Calu3 (cell line): ENCODE measurements at regions not wholly inside any gene's neighbourhood (a gene's known extent, or its start where the extent isn't known, plus 50 kb on each side); places are given as distances from the start of the nearest gene placed in this dataset.

Source experiments
- BruUV-seq: library from RNA; stranded (reverse); fragments of 400-500 nt; replicated peaks from 2 replicates; lab custom pipeline; 2021; lab: Mats Ljungman, UMichigan
- CTCF ChIA-PET: fragments of 300-600 bp; sonication (Branson Sonifier 250); formaldehyde crosslinking; loops from one replicate; lab custom pipeline; 2022; ENCODE audit warnings: antibody characterized with exemption; lab: Charles Lee
- DNase-seq: peaks from one replicate; pipeline ENCODE4 v3.0.0; 2022
- H3K27ac Mint-ChIP-seq: one replicate; pipeline ENCODE4 v1.8.0; 2022; ENCODE audit warnings: mixed read lengths; ENCODE audit not compliant: unreplicated experiment
- H3K27me3 Mint-ChIP-seq: one replicate; pipeline ENCODE4 v1.8.0; 2022; ENCODE audit warnings: mixed read lengths; ENCODE audit not compliant: unreplicated experiment
- H3K36me3 Mint-ChIP-seq: one replicate; pipeline ENCODE4 v1.8.0; 2022; ENCODE audit warnings: mild to moderate bottlenecking, moderate library complexity, mixed read lengths; ENCODE audit not compliant: insufficient read depth, unreplicated experiment
- H3K4me1 Mint-ChIP-seq: one replicate; pipeline ENCODE4 v1.8.0; 2022; ENCODE audit warnings: mild to moderate bottlenecking, low read depth, mixed read lengths; ENCODE audit not compliant: unreplicated experiment
- H3K4me3 Mint-ChIP-seq: one replicate; pipeline ENCODE4 v1.8.0; 2022; ENCODE audit warnings: mild to moderate bottlenecking, low read depth, moderate library complexity, mixed read lengths; ENCODE audit not compliant: unreplicated experiment
- H3K9me3 Mint-ChIP-seq: one replicate; pipeline ENCODE4 v1.8.0; 2022; ENCODE audit warnings: low read depth, mixed read lengths; ENCODE audit not compliant: unreplicated experiment
- CTCF ChIP-seq: fragments of 200-600 bp; IDR thresholded peaks from one replicate; pipeline ENCODE4 v1.8.0; 2022; ENCODE audit warnings: antibody characterized with exemption; ENCODE audit not compliant: unreplicated experiment
- intact Hi-C: fragments of 100-400 bp; cut with micrococcal nuclease; formaldehyde crosslinking; loops from one replicate; pipeline ENCODE4 v1.10.0; 2022; ENCODE audit not compliant: unreplicated experiment

GRCh38 chr4:73311428-73311827 lies 52.8 kb upstream of the ANKRD17 start:
- H3K9me3 Mint-ChIP-seq, result no peaks in the 10 kb centered on the region
- no TSS peak for BruUV-seq
- H3K27me3 Mint-ChIP-seq, result no peaks in the 10 kb centered on the region
- no peak overlapping the region for H3K4me3 Mint-ChIP-seq
- no peaks in the 10 kb centered on the region for H3K4me1 Mint-ChIP-seq
- no peak for DNase-seq
- no peaks in the 10 kb centered on the region for H3K36me3 Mint-ChIP-seq
- intact Hi-C loops, result no loop called here
- no peak overlapping the region for H3K27ac Mint-ChIP-seq
- CTCF ChIA-PET, result no interaction called here
- no peak for TF ChIP-seq CTCF

- H3K27ac Mint-ChIP-seq, result no peak overlapping the region
- DNase-seq, result no peak
- H3K4me3 Mint-ChIP-seq, result no peak overlapping the region
- TF ChIP-seq CTCF, result no peak
- CTCF ChIA-PET, result no interaction called here
- H3K36me3 Mint-ChIP-seq, result no peaks in the 10 kb centered on the region
- BruUV-seq, result no TSS peak
- H3K9me3 Mint-ChIP-seq, result no peaks in the 10 kb centered on the region
- no peaks in the 10 kb centered on the region for H3K4me1 Mint-ChIP-seq
- intact Hi-C loops, result no loop called here
- no peaks in the 10 kb centered on the region for H3K27me3 Mint-ChIP-seq
Observed at GRCh38 chr4:73309211-73309610, 50.6 kb upstream of the ANKRD17 start.
